Pancreas (tissue), 10 donors: ENCODE measurements at regions not wholly inside any gene's neighbourhood (a gene's known extent, or its start where the extent isn't known, plus 50 kb on each side); places are given as distances from the start of the nearest gene placed in this dataset.

Experiments
- ATAC-seq, 4 donors: fragments of 200-7000 bp; cut with Tn5 transposase; one replicate each; pipeline versions ENCODE4 v1.8.0 to v1.9.1; 2020; ENCODE audit warnings: mild to moderate bottlenecking in 4 of 4, moderate library complexity in 4 of 4
- DNase-seq, 6 donors: peaks; one replicate each; pipeline ENCODE4 v3.0.0-alpha.2; 2020
- FAIRE-seq: peaks from 2 replicates; lab custom pipeline; 2012; peaks lifted over from hg19 to GRCh38; lab: Jason Lieb, UNC
- H3K27ac ChIP-seq, 4 donors: fragments of 200-600 bp; sonication (generic); 1 replicate in 3 of 4; 2 replicates in 1 of 4; pipeline versions ENCODE4 v1.5.0 to v1.8.0; 2020
- H3K27me3 ChIP-seq, 4 donors: fragments of 200-600 bp; one replicate each; pipeline ENCODE4 v1.8.0; 2021
- H3K36me3 ChIP-seq, 3 donors: fragments of 200-600 bp; sonication (generic) in 1 of 3; one replicate each; pipeline versions ENCODE4 v1.5.0 to v1.8.0; 2020 to 2021
- H3K4me1 ChIP-seq, 3 donors: fragments of 200-600 bp; one replicate each; pipeline ENCODE4 v1.8.0; 2021
- H3K4me3 ChIP-seq, 4 donors: fragments of 200-600 bp; sonication (generic) in 2 of 4; one replicate each; pipeline versions ENCODE4 v1.5.0 to v1.8.0; 2020 to 2021
- H3K9me3 ChIP-seq, 4 donors: fragments of 200-600 bp; one replicate each; pipeline ENCODE4 v1.8.0; 2021
- CTCF ChIP-seq, 4 donors: fragments of 200-600 bp; sonication (generic) in 3 of 4; IDR thresholded peaks; one replicate each; pipeline versions ENCODE4 v1.5.0 to v1.8.0; 2021; ENCODE audit warnings: antibody characterized with exemption in 4 of 4
- WGBS, 2 donors: extraction: QIAGEN DNeasy Blood & Tissue Kit; methylation state at CpG; one replicate each; pipeline ENCODE4 v1.1.7; 2013; 5-methylcytosine and 5-hydroxymethylcytosine counted together
- intact Hi-C, 3 donors: fragments of 100-400 bp; cut with DNase I; formaldehyde crosslinking; loops; one replicate each; pipeline versions ENCODE4 v1.11.1 to v1.14.2; 2022
- donor health status: healthy with polysubstance abuse.
- donor health status: DM: no; HTN: no; CAD: no; lungs with moderate emphysema.
- donor health status: DM: no; HTN: no; CAD: no.
- donor health status: control.
- donor health status: control.
- donor health status: Bipolar disorder and iron deficiency.
- donor health status: DM: yes; HTN: yes; CAD: no.
- donor health status: DM: no; HTN: no; CAD: no.
- donor health status: DM: no; HTN: no; CAD: no.
- donor health status: DM: yes; HTN: yes; CAD: no.

- Histone ChIP-seq H3K27me3 (no peaks in the 10 kb centered on the region), H3K4me1 (no peaks in the 10 kb centered on the region), H3K9me3 (no peaks in the 10 kb centered on the region), H3K36me3 (no peaks in the 10 kb centered on the region), H3K27ac (no peak overlapping the region), H3K4me3 (no peak overlapping the region)
- intact Hi-C loops, result no loop called here
- FAIRE-seq, result no peak
- no peak for ATAC-seq
- WGBS, 2 donors, result 77 to 80% methylated on average over 3 of the region's 3 CpGs
- TF ChIP-seq CTCF (IDR thresholded peaks at IDR 0.05), result no peak
- no peak for DNase-seq
Observed at GRCh38 chrX:3257471-3257870, 89.0 kb downstream of the MXRA5 start.

GRCh38 chrX:3256868-3257267 lies 89.6 kb downstream of the MXRA5 start:
- no peak for TF ChIP-seq CTCF (IDR thresholded peaks at IDR 0.05)
- ATAC-seq, result no peak
- H3K36me3 ChIP-seq, result no peaks in the 10 kb centered on the region
- 90% methylated on average over 3 of the region's 3 CpGs for WGBS, 2 donors
- H3K4me3 ChIP-seq, result no peak overlapping the region
- intact Hi-C loops, result no loop called here
- H3K9me3 ChIP-seq, result no peaks in the 10 kb centered on the region
- no peak for DNase-seq
- no peaks in the 10 kb centered on the region for H3K4me1 ChIP-seq
- no peak overlapping the region for H3K27ac ChIP-seq
- FAIRE-seq, result no peak
- H3K27me3 ChIP-seq, result no peaks in the 10 kb centered on the region

GRCh38 chrX:3252744-3253143 lies 93.7 kb downstream of the MXRA5 start:
- TF ChIP-seq CTCF (IDR thresholded peaks at IDR 0.05), result no peak
- peak in 1 of 6 donors; percentile 18 for DNase-seq
- Histone ChIP-seq H3K27ac (no peak overlapping the region), H3K36me3 (no peaks in the 10 kb centered on the region), H3K4me3 (no peak overlapping the region), H3K4me1 (no peaks in the 10 kb centered on the region), H3K9me3 (no peaks in the 10 kb centered on the region), H3K27me3 (no peaks in the 10 kb centered on the region)
- ATAC-seq, result peak in 2 of 4 donors; percentile 56 to 67
- 83 to 87% methylated on average over 3 of the region's 3 CpGs for WGBS, 2 donors
- intact Hi-C loops, result no loop called here
- FAIRE-seq, result peak; percentile 29

GRCh38 chrX:3250966-3251365 lies 95.5 kb downstream of the MXRA5 start:
- Histone ChIP-seq H3K27ac (no peak overlapping the region), H3K4me1 (no peaks in the 10 kb centered on the region), H3K9me3 (no peaks in the 10 kb centered on the region), H3K27me3 (no peaks in the 10 kb centered on the region), H3K4me3 (no peak overlapping the region), H3K36me3 (no peaks in the 10 kb centered on the region)
- DNase-seq, result no peak
- TF ChIP-seq CTCF (IDR thresholded peaks at IDR 0.05), result no peak
- peak; percentile 47 for FAIRE-seq
- intact Hi-C loops, result no loop called here
- WGBS, 2 donors, result 55 to 56% methylated on average over 2 of the region's 2 CpGs
- no peak for ATAC-seq

GRCh38 chrX:3244955-3245354 lies 101.5 kb downstream of the MXRA5 start:
- no peak overlapping the region for H3K27ac ChIP-seq
- FAIRE-seq (no peak), ATAC-seq (peak in 1 of 4 donors; percentile 78), DNase-seq (no peak)
- no peak overlapping the region for H3K4me3 ChIP-seq
- H3K4me1 ChIP-seq, result no peaks in the 10 kb centered on the region
- intact Hi-C loops, result no loop called here
- no peak for TF ChIP-seq CTCF (IDR thresholded peaks at IDR 0.05)
- H3K36me3 ChIP-seq, result no peaks in the 10 kb centered on the region
- no peaks in the 10 kb centered on the region for H3K27me3 ChIP-seq
- H3K9me3 ChIP-seq, result no peaks in the 10 kb centered on the region
